Neural cell (in vitro differentiated cells): ENCODE measurements at regions not wholly inside any gene's neighbourhood (a gene's known extent, or its start where the extent isn't known, plus 50 kb on each side); places are given as distances from the start of the nearest gene placed in this dataset.

Experiments used
- H2AFZ ChIP-seq: fragments of 200-600, 300-800 bp; sonication (generic), shearing (Covaris generic); 2 replicates; pipeline ENCODE4 v1.6.0; 2014; ENCODE audit warnings: low read depth, mild to moderate bottlenecking, antibody characterized with exemption, low read length, moderate library complexity
- H3F3A ChIP-seq: fragments of 200-600 bp; shearing (Covaris generic); 2 replicates; pipeline ENCODE4 v1.6.1; 2016; ENCODE audit warnings: mild to moderate bottlenecking, moderate library complexity, mixed read lengths, antibody characterized with exemption, low read length; ENCODE audit not compliant: insufficient read depth, poor library complexity, severe bottlenecking
- H3K27ac ChIP-seq: fragments of 200-600, 300-800 bp; sonication (generic), shearing (Covaris generic); 2 replicates; pipeline ENCODE4 v1.5.1; 2014; ENCODE audit warnings: mild to moderate bottlenecking, low read length, moderate library complexity
- H3K27me3 ChIP-seq: fragments of 300-800, 200-600 bp; sonication (generic), shearing (Covaris generic); 2 replicates; pipeline ENCODE4 v1.6.0; 2014; ENCODE audit warnings: mild to moderate bottlenecking, low read depth, low read length, moderate library complexity; ENCODE audit not compliant: insufficient read depth
- H3K36me3 ChIP-seq: fragments of 300-800, 200-600 bp; sonication (generic), shearing (Covaris generic); 2 replicates; pipeline ENCODE4 v1.5.1; 2014; ENCODE audit warnings: mild to moderate bottlenecking, antibody characterized with exemption, low read length, moderate library complexity; ENCODE audit not compliant: insufficient read depth
- H3K4me2 ChIP-seq: fragments of 300-800, 200-600 bp; sonication (generic), shearing (Covaris generic); 2 replicates; pipeline ENCODE4 v1.6.0; 2014; ENCODE audit warnings: mild to moderate bottlenecking, low read length
- H3K4me3 ChIP-seq: fragments of 300-800, 200-600 bp; sonication (generic), shearing (Covaris generic); 2 replicates; pipeline ENCODE4 v1.5.1; 2014; ENCODE audit warnings: mild to moderate bottlenecking, low read length, moderate library complexity
- H3K79me2 ChIP-seq: fragments of 200-600 bp; shearing (Covaris generic); replicated peaks from 2 replicates; pipeline ENCODE4 v1.6.0; 2014; ENCODE audit warnings: mild to moderate bottlenecking, low read length, moderate library complexity; ENCODE audit not compliant: insufficient read depth
- H3K9ac ChIP-seq: fragments of 300-800, 200-600 bp; sonication (generic), shearing (Covaris generic); 2 replicates; pipeline ENCODE4 v1.6.1; 2016; ENCODE audit warnings: mild to moderate bottlenecking, low read length, mixed read lengths
- H3K9me2 ChIP-seq: fragments of 200-600 bp; shearing (Covaris generic); 2 replicates; pipeline ENCODE4 v1.6.1; 2016; ENCODE audit warnings: mild to moderate bottlenecking, low read length, mixed read lengths; ENCODE audit not compliant: insufficient read depth
- H3K9me3 ChIP-seq: fragments of 200-600, 300-800 bp; sonication (generic), shearing (Covaris generic); 2 replicates; pipeline ENCODE4 v1.6.1; 2016; ENCODE audit warnings: mild to moderate bottlenecking, mixed run types, low read length, moderate library complexity, mixed read lengths
- H4K20me1 ChIP-seq: fragments of 200-600 bp; shearing (Covaris generic); 2 replicates; pipeline ENCODE4 v1.6.1; 2016; ENCODE audit warnings: mild to moderate bottlenecking, mixed run types; ENCODE audit not compliant: insufficient read depth
- EP300 ChIP-seq: fragments of 450-650 bp; conservative IDR thresholded peaks from 2 replicates; pipeline ENCODE4 v1.6.1; 2014; ENCODE audit warnings: antibody characterized with exemption, mild to moderate bottlenecking, moderate library complexity; ENCODE audit not compliant: poor library complexity, severe bottlenecking
- EZH2 ChIP-seq: fragments of 200-600, 300-800 bp; shearing (Covaris generic), sonication (generic); IDR thresholded peaks from 2 replicates; pipeline ENCODE4 v1.6.1; 2014; ENCODE audit warnings: antibody characterized with exemption, low read length, borderline replicate concordance, mild to moderate bottlenecking; ENCODE audit not compliant: insufficient read depth, poor library complexity, severe bottlenecking
- MXI1 ChIP-seq: fragments of 450-650 bp; conservative IDR thresholded peaks from 2 replicates; pipeline ENCODE4 v1.6.1; 2014; ENCODE audit warnings: antibody characterized with exemption, mild to moderate bottlenecking; ENCODE audit not compliant: poor library complexity, severe bottlenecking
- POLR2AphosphoS5 ChIP-seq: IDR thresholded peaks from 2 replicates; pipeline ENCODE4 v1.6.1; 2012
- RAD21 ChIP-seq: fragments of 450-650 bp; conservative IDR thresholded peaks from 2 replicates; pipeline ENCODE4 v1.6.1; 2014; ENCODE audit warnings: antibody characterized with exemption, mild to moderate bottlenecking, moderate library complexity
- SMC3 ChIP-seq: fragments of 450-650 bp; conservative IDR thresholded peaks from 2 replicates; pipeline ENCODE4 v1.6.1; 2014; ENCODE audit warnings: antibody characterized with exemption, mild to moderate bottlenecking, moderate library complexity; ENCODE audit not compliant: poor library complexity
- TAF1 ChIP-seq: IDR thresholded peaks from 2 replicates; pipeline ENCODE4 v1.6.1; 2012; ENCODE audit warnings: low read depth
- TF ChIP-seq, protein P1 (sequence below): fragments of 450-650 bp; IDR thresholded peaks from 2 replicates; pipeline ENCODE4 v1.5.1; 2014; ENCODE audit warnings: antibody characterized with exemption, mild to moderate bottlenecking, moderate library complexity; ENCODE audit not compliant: poor library complexity, severe bottlenecking
- TF ChIP-seq, protein P2 (sequence below): IDR thresholded peaks from 2 replicates; pipeline ENCODE4 v1.6.1; 2012; ENCODE audit warnings: borderline replicate concordance

DNA sequence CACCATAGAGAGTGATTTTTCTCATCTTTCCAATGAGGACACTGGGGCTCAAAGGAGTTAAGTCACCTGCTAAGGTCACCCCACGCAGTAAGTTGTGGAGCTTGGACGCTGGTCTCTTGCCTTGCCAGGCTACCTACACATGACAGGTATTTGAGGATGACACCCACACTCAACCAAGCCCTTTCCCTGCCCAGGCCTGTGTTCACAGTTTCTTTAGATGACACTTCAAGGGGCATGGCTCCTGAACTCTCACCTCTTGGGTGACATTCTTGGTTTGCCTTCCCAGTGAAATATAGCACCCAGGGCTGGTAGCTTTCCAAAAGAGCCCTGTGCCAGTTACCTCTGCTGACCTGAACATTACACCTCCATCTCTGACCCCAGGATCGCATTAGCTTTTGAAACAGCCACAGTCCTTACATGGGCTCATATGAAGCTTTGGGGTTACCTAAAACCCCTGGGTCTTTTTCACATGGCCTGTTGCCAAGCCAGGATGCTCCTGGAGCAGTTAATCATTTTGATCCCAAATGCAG lies 148.0 kb downstream of the RPLP1 start:
- H3K9ac ChIP-seq, result no peak overlapping the region
- TF ChIP-seq EZH2, result no peak
- no peak for TF ChIP-seq SMC3
- TF ChIP-seq RAD21, result no peak
- TF ChIP-seq, protein P1, sequence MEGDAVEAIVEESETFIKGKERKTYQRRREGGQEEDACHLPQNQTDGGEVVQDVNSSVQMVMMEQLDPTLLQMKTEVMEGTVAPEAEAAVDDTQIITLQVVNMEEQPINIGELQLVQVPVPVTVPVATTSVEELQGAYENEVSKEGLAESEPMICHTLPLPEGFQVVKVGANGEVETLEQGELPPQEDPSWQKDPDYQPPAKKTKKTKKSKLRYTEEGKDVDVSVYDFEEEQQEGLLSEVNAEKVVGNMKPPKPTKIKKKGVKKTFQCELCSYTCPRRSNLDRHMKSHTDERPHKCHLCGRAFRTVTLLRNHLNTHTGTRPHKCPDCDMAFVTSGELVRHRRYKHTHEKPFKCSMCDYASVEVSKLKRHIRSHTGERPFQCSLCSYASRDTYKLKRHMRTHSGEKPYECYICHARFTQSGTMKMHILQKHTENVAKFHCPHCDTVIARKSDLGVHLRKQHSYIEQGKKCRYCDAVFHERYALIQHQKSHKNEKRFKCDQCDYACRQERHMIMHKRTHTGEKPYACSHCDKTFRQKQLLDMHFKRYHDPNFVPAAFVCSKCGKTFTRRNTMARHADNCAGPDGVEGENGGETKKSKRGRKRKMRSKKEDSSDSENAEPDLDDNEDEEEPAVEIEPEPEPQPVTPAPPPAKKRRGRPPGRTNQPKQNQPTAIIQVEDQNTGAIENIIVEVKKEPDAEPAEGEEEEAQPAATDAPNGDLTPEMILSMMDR, result no peak
- TF ChIP-seq POLR2AphosphoS5, result no peak
- no peak for TF ChIP-seq EP300
- no peak for TF ChIP-seq TAF1
- TF ChIP-seq MXI1, result no peak
- TF ChIP-seq, protein P2, sequence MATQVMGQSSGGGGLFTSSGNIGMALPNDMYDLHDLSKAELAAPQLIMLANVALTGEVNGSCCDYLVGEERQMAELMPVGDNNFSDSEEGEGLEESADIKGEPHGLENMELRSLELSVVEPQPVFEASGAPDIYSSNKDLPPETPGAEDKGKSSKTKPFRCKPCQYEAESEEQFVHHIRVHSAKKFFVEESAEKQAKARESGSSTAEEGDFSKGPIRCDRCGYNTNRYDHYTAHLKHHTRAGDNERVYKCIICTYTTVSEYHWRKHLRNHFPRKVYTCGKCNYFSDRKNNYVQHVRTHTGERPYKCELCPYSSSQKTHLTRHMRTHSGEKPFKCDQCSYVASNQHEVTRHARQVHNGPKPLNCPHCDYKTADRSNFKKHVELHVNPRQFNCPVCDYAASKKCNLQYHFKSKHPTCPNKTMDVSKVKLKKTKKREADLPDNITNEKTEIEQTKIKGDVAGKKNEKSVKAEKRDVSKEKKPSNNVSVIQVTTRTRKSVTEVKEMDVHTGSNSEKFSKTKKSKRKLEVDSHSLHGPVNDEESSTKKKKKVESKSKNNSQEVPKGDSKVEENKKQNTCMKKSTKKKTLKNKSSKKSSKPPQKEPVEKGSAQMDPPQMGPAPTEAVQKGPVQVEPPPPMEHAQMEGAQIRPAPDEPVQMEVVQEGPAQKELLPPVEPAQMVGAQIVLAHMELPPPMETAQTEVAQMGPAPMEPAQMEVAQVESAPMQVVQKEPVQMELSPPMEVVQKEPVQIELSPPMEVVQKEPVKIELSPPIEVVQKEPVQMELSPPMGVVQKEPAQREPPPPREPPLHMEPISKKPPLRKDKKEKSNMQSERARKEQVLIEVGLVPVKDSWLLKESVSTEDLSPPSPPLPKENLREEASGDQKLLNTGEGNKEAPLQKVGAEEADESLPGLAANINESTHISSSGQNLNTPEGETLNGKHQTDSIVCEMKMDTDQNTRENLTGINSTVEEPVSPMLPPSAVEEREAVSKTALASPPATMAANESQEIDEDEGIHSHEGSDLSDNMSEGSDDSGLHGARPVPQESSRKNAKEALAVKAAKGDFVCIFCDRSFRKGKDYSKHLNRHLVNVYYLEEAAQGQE, result no peak

DNA sequence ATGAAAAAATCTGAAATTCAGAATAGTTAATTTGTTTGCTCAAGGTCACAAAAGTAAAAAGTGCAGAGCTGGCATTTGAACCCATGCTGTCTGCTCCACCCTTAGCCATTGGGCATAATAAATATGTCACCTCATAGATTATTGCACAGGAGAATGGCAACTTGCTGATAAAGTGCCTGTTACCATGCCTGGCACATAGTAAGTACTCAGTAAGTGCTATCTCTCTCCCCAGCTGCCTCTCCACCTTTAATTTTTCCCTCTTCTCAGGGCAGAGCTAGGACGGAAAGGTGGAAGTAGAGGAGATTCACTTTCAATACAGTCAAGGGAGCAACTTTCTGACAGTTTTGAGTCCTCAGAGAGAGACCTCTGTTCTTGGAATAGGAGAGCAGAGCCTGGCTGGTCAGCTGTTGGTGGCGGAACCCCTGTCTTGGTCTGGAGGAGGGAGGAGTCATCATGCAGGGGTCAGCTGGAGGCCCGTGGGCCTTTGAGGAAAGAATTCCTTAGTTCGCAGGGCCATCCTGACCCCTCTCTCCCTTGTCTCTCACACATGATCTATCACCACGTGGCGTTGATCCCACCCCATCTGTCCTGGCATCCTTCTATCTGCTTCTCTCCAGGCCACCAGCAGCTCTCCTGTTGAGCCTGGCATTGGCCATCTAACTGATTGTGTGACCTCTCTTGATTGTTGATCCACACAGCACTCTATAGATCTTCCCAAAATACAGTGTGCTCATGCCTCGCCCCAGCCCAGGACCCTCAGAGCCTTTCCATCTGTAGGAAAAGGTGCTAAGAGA lies 149.3 kb downstream of the RPLP1 start:
- H3K4me3 ChIP-seq, result no peak overlapping the region
- no peaks in the 10 kb centered on the region for H3K9me3 ChIP-seq
- no peak overlapping the region for H2AFZ ChIP-seq
- H3F3A ChIP-seq, result no peaks in the 10 kb centered on the region
- no peaks in the 10 kb centered on the region for H4K20me1 ChIP-seq
- H3K79me2 ChIP-seq, result no peaks in the 10 kb centered on the region
- no peak overlapping the region for H3K9ac ChIP-seq
- H3K4me2 ChIP-seq, result no peak overlapping the region
- no peaks in the 10 kb centered on the region for H3K9me2 ChIP-seq
- no peaks in the 10 kb centered on the region for H3K36me3 ChIP-seq
- H3K27me3 ChIP-seq, result no peaks in the 10 kb centered on the region
- no peak overlapping the region for H3K27ac ChIP-seq
- TF ChIP-seq RAD21, result no peak
- TF ChIP-seq MXI1, result no peak
- TF ChIP-seq, protein P1, result no peak
- no peak for TF ChIP-seq SMC3
- no peak for TF ChIP-seq EP300
- TF ChIP-seq, protein P2, result no peak
- TF ChIP-seq TAF1, result no peak
- TF ChIP-seq POLR2AphosphoS5, result no peak
- no peak for TF ChIP-seq EZH2

More for the DNA sequence above, 148.0 kb downstream of the RPLP1 start:
- Histone ChIP-seq H3K79me2 (no peaks in the 10 kb centered on the region), H3K27me3 (no peaks in the 10 kb centered on the region), H3K9me3 (no peaks in the 10 kb centered on the region), H3K9me2 (no peaks in the 10 kb centered on the region), H4K20me1 (no peaks in the 10 kb centered on the region), H3K4me3 (no peak overlapping the region), H3F3A (no peaks in the 10 kb centered on the region), H3K4me2 (no peak overlapping the region), H3K36me3 (no peaks in the 10 kb centered on the region), H2AFZ (no peak overlapping the region), H3K27ac (no peak overlapping the region)
